Mucosa of stomach (tissue), 1 donor: ENCODE measurements at regions not wholly inside any gene's neighbourhood (a gene's known extent, or its start where the extent isn't known, plus 50 kb on each side); places are given as distances from the start of the nearest gene placed in this dataset.
"Not testable (repeated sequence)": the region's sequence is repeated elsewhere in the genome, so short reads cannot be mapped to it uniquely, and the experiment has no call there.

Source experiments
- H3K27me3 ChIP-seq: one replicate; pipeline ENCODE4 v1.7.0; 2013; ENCODE audit warnings: mild to moderate bottlenecking, low read length; ENCODE audit not compliant: control insufficient read depth, insufficient read depth
- H3K36me3 ChIP-seq: one replicate; pipeline ENCODE4 v1.7.0; 2013; ENCODE audit warnings: low read length; ENCODE audit not compliant: control insufficient read depth, insufficient read depth
- H3K4me1 ChIP-seq: one replicate; pipeline ENCODE4 v1.7.0; 2013; ENCODE audit warnings: mild to moderate bottlenecking, low read length; ENCODE audit not compliant: control insufficient read depth, insufficient read depth
- H3K4me3 ChIP-seq: one replicate; pipeline ENCODE4 v1.7.0; 2013; ENCODE audit warnings: low read length
- H3K9ac ChIP-seq: one replicate; pipeline ENCODE4 v1.7.0; 2013; ENCODE audit warnings: mild to moderate bottlenecking, low read length, moderate library complexity
- H3K9me3 ChIP-seq: one replicate; pipeline ENCODE4 v1.7.0; 2013; ENCODE audit warnings: mild to moderate bottlenecking, low read length, moderate library complexity; ENCODE audit not compliant: control insufficient read depth
- donor health status: Pancreatic carcinoma.

- H3K9ac ChIP-seq, H3K4me3 ChIP-seq, H3K9me3 ChIP-seq, H3K4me1 ChIP-seq, H3K27me3 ChIP-seq, H3K36me3 ChIP-seq: not testable (repeated sequence)
Observed at GRCh38 chr1:149356152-149356551, 118.7 kb upstream of the NBPF19 start.

DNA sequence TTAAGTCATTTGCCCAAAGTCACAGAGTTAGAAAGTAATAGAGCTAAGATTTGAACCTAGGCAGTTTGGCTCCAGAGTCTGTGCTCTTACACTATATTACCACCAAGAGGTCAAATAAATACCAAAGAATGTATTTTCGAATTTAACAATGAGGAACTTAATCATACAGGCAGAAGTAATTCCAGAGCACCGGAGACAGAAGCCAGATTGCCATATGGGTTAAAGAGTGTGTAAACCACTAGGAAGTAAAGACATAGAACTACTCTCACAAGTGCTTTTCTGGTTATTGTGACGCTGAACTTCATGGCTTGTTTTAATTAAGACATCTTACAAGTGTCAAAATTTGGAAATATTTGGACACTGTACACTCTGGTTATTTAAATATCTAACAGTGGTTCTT, 114.5 kb upstream of the NBPF19 start:
- H3K27me3 ChIP-seq, H3K4me3 ChIP-seq, H3K9me3 ChIP-seq, H3K9ac ChIP-seq, H3K36me3 ChIP-seq, H3K4me1 ChIP-seq: not testable (repeated sequence)

DNA sequence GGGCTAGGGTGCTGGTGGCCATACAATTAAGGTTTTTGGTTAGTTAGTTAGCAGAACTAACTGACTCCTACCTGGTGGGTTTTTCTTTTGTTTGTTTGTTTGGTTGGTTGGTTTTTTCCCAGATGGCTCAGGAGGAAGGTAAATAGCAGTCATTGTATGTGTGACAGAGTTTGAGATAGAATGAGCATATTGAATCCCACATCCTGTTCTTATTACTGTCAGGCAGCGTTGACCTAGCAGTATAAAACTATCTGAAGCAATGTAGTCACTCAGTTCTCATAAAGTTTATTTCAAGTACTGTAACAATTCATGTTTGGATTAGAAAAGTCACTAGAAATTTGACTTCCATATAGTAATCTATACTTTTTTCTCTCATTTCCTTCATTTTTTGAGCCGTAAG, 113.5 kb upstream of the NBPF19 start:
- H3K9ac ChIP-seq, H3K9me3 ChIP-seq, H3K4me3 ChIP-seq, H3K4me1 ChIP-seq, H3K27me3 ChIP-seq, H3K36me3 ChIP-seq: not testable (repeated sequence)

DNA sequence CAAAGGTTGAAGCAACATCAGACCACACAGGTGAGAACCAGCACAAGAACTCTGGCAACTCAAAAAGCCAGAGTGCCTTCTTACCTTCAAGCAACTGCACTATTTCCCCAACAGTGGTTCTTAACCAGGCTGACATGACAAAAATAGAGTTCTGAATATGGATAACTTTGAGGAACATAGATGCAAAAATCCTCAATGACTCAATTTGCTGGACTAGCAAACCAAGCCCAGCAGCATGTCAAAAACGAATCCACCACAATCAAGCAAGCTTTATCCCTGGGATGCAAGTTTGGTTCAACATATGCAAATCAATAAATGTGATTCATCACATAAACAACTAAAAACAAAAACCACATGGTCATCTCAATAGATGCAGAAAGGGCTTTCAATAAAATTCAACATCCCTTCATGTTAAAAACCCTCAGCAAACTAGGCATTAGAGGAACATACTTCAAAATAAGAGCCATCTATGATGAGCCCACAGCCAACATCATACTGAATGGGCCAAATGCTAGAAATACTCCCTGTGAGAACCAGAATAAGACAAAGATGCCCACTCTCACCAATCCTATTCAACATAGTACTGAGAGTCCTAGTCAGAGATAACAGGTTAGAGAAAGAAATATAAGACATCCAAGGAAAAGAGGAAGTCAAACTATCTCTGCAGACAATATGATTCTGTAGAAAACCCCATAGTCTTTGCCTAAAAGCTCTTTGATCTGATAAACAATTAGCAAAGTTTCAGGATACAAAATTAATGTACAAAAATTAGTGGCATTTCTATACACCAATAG, 110.5 kb upstream of the NBPF19 start:
- not testable (repeated sequence) for H3K27me3 ChIP-seq, H3K4me1 ChIP-seq, H3K9ac ChIP-seq, H3K4me3 ChIP-seq, H3K9me3 ChIP-seq, H3K36me3 ChIP-seq

- not testable (repeated sequence) for H3K4me1 ChIP-seq, H3K9ac ChIP-seq, H3K9me3 ChIP-seq, H3K4me3 ChIP-seq, H3K36me3 ChIP-seq, H3K27me3 ChIP-seq
Observed at GRCh38 chr1:149366402-149366801, 108.4 kb upstream of the NBPF19 start.

DNA sequence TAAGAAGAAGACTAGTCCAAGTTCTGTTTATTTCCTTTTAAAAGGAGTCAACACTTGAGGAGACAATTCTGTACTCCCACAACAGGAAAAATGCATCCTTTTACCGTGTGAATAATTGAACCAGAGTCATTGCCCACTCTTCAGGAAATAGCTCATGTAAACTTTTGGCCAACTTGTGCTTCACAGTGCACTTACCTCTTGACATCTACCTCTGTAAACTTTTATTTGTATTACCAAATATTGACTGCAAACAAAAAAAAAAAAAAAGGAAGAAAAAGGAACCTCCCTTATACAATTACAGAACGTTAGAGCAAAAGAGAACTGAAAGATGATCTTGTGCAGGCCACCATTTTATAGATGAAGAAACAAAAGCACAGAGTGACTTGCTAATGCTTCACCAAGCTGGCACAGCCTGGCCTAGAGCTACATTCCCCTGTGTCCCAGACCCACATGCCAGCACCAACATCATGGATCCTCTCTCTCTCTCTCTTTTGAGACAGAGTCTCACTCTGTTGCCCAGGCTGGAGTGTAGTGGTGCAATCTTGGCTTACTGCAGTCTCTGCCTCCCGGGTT, 107.3 kb upstream of the NBPF19 start:
- H3K4me1 ChIP-seq, H3K9me3 ChIP-seq, H3K4me3 ChIP-seq, H3K36me3 ChIP-seq, H3K27me3 ChIP-seq, H3K9ac ChIP-seq: not testable (repeated sequence)

GRCh38 chr1:149368337-149368736, 106.5 kb upstream of the NBPF19 start:
- H3K4me3 ChIP-seq, H3K27me3 ChIP-seq, H3K4me1 ChIP-seq, H3K36me3 ChIP-seq, H3K9ac ChIP-seq, H3K9me3 ChIP-seq: not testable (repeated sequence)

DNA sequence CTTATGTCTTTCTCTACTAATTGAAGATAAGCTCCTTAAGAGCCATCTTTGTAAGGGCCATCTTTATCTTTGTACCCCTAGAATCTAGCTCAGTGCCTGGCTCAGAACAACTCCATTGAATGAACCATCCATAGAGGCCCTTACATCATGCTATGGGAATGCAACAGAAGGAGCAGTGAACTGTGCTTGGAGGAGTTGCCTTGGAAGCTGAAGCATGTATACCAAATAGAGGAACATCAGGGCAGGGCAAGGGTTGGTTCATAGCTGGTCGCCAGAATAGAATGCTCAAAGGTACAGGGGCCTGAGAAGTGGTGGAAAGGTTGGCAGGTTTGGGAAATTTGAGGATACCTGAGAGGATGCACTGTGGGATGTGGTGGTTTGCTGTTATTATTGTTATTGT, 105.8 kb upstream of the NBPF19 start:
- H3K9me3 ChIP-seq, result not testable (repeated sequence)

GRCh38 chr1:149371955-149372354, 102.9 kb upstream of the NBPF19 start:
- not testable (repeated sequence) for H3K36me3 ChIP-seq, H3K4me3 ChIP-seq, H3K27me3 ChIP-seq, H3K9ac ChIP-seq, H3K4me1 ChIP-seq, H3K9me3 ChIP-seq

More for the DNA sequence above, 105.8 kb upstream of the NBPF19 start:
- not testable (repeated sequence) for H3K36me3 ChIP-seq, H3K9ac ChIP-seq, H3K4me3 ChIP-seq, H3K27me3 ChIP-seq, H3K4me1 ChIP-seq

GRCh38 chr1:149378462-149378861, 96.4 kb upstream of the NBPF19 start:
- not testable (repeated sequence) for H3K36me3 ChIP-seq, H3K9me3 ChIP-seq, H3K4me1 ChIP-seq, H3K4me3 ChIP-seq, H3K27me3 ChIP-seq, H3K9ac ChIP-seq

DNA sequence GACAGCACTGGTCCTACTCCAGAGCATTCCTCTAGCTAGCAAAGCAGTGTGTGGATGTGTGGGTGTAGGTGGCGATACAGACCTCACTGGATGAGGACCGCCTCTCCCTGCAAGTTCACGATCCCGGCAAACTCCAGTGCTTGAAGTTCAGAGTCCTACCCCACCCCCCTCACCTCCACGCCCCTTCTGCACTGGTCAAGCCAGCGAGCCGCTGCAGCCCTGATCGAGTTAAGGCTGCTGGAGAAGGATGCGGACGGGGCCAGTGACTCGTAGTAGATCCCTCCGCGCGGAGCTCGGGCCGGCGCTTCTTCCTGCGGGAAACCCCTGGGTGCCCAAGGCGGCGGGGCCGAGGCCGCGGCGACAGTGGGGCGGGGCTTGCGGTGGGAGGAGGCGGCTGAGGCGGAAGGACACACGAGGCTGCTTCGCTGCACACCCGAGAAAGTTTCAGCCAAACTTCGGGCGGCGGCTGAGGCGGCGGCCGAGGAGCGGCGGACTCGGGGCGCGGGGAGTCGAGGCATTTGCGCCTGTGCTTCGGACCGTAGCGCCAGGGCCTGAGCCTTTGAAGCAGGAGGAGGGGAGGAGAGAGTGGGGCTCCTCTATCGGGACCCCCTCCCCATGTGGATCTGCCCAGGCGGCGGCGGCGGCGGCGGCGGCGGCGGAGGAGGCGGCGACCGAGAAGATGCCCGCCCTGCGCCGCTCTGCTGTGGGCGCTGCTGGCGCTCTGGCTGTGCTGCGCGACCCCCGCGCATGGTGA, 84.5 kb upstream of the NBPF19 start:
- H3K27me3 ChIP-seq, H3K36me3 ChIP-seq, H3K9ac ChIP-seq, H3K9me3 ChIP-seq, H3K4me3 ChIP-seq, H3K4me1 ChIP-seq: not testable (repeated sequence)

GRCh38 chr1:149390931-149391330, 83.9 kb upstream of the NBPF19 start:
- not testable (repeated sequence) for H3K36me3 ChIP-seq, H3K27me3 ChIP-seq, H3K4me1 ChIP-seq, H3K9me3 ChIP-seq, H3K9ac ChIP-seq, H3K4me3 ChIP-seq
